Glutamatergic neuron (in vitro differentiated cells): ENCODE measurements at regions not wholly inside any gene's neighbourhood (a gene's known extent, or its start where the extent isn't known, plus 50 kb on each side); places are given as distances from the start of the nearest gene placed in this dataset.

Source experiments
- DNase-seq: peaks from one replicate; pipeline ENCODE4 v3.0.0; 2022
- H3K27ac Mint-ChIP-seq: one replicate; pipeline ENCODE4 v1.8.0; 2020; ENCODE audit warnings: mild to moderate bottlenecking, mixed read lengths, inconsistent platforms; ENCODE audit not compliant: unreplicated experiment
- H3K27me3 Mint-ChIP-seq: one replicate; pipeline ENCODE4 v1.8.0; 2020; ENCODE audit warnings: mild to moderate bottlenecking, moderate library complexity, mixed read lengths, inconsistent platforms; ENCODE audit not compliant: unreplicated experiment
- H3K36me3 Mint-ChIP-seq: one replicate; pipeline ENCODE4 v1.8.0; 2020; ENCODE audit warnings: mild to moderate bottlenecking, mixed read lengths, inconsistent platforms; ENCODE audit not compliant: unreplicated experiment
- H3K4me1 Mint-ChIP-seq: one replicate; pipeline ENCODE4 v1.8.0; 2020; ENCODE audit warnings: mild to moderate bottlenecking, low read depth, mixed read lengths, inconsistent platforms; ENCODE audit not compliant: unreplicated experiment
- H3K4me3 Mint-ChIP-seq: one replicate; pipeline ENCODE4 v1.8.0; 2020; ENCODE audit warnings: mild to moderate bottlenecking, mixed read lengths, inconsistent platforms; ENCODE audit not compliant: unreplicated experiment
- H3K9me3 Mint-ChIP-seq: one replicate; pipeline ENCODE4 v1.8.0; 2020; ENCODE audit warnings: mild to moderate bottlenecking, moderate library complexity, mixed read lengths, inconsistent platforms; ENCODE audit not compliant: unreplicated experiment
- TF ChIP-seq, protein P1 (sequence below): fragments of 200-600 bp; sonication (generic); IDR thresholded peaks from one replicate; pipeline ENCODE4 v1.5.0; 2021; ENCODE audit not compliant: partially characterized antibody, unreplicated experiment

DNA sequence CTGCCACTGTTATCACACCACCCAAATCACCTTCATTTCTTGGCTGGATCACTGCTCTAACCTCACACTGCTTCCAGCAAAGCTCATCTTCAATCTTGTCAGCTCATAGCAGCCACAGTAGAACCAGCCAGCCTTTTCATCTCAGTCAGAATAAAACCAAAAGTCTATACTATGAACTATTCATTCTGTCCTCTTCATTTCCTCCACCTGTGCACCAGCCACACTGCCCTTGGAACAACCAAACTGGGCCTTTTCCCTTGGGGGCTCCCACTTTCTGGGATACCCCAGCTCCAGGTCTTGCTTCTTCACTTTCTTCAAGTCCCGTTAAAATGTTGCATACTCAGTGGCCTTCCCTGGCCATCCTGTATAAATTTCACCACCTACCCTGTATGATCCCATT is 234.4 kb upstream of the DAAM1 start:
- Mint-ChIP-seq H3K36me3 (peaks cover 9% of the 10 kb centered on the region), H3K27me3 (no peaks in the 10 kb centered on the region), H3K4me1 (peaks cover 2% of the 10 kb centered on the region), H3K9me3 (peaks cover 4% of the 10 kb centered on the region), H3K4me3 (no peak overlapping the region), H3K27ac (no peak overlapping the region)
- TF ChIP-seq, protein P1, sequence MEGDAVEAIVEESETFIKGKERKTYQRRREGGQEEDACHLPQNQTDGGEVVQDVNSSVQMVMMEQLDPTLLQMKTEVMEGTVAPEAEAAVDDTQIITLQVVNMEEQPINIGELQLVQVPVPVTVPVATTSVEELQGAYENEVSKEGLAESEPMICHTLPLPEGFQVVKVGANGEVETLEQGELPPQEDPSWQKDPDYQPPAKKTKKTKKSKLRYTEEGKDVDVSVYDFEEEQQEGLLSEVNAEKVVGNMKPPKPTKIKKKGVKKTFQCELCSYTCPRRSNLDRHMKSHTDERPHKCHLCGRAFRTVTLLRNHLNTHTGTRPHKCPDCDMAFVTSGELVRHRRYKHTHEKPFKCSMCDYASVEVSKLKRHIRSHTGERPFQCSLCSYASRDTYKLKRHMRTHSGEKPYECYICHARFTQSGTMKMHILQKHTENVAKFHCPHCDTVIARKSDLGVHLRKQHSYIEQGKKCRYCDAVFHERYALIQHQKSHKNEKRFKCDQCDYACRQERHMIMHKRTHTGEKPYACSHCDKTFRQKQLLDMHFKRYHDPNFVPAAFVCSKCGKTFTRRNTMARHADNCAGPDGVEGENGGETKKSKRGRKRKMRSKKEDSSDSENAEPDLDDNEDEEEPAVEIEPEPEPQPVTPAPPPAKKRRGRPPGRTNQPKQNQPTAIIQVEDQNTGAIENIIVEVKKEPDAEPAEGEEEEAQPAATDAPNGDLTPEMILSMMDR, result no peak
- no peak for DNase-seq

GRCh38 chr14:58954901-58955861 is 233.3 kb upstream of the DAAM1 start:
- H3K36me3 Mint-ChIP-seq, result peaks cover 9% of the 10 kb centered on the region
- H3K4me1 Mint-ChIP-seq, result peaks cover 2% of the 10 kb centered on the region
- TF ChIP-seq, protein P1, result no peak
- H3K4me3 Mint-ChIP-seq, result no peak overlapping the region
- H3K27ac Mint-ChIP-seq, result no peak overlapping the region
- DNase-seq, result no peak
- no peaks in the 10 kb centered on the region for H3K27me3 Mint-ChIP-seq
- peaks cover 4% of the 10 kb centered on the region for H3K9me3 Mint-ChIP-seq

GRCh38 chr14:58961045-58961731 is 227.3 kb upstream of the DAAM1 start:
- peaks cover 4% of the 10 kb centered on the region for H3K36me3 Mint-ChIP-seq
- peaks cover 5% of the 10 kb centered on the region for H3K9me3 Mint-ChIP-seq
- H3K4me1 Mint-ChIP-seq, result peaks cover 6% of the 10 kb centered on the region
- H3K27ac Mint-ChIP-seq, result no peak overlapping the region
- no peaks in the 10 kb centered on the region for H3K27me3 Mint-ChIP-seq
- TF ChIP-seq, protein P1, result no peak
- no peak for DNase-seq
- no peak overlapping the region for H3K4me3 Mint-ChIP-seq

- DNase-seq, result no peak
- no peaks in the 10 kb centered on the region for H3K36me3 Mint-ChIP-seq
- no peak overlapping the region for H3K4me3 Mint-ChIP-seq
- no peak overlapping the region for H3K27ac Mint-ChIP-seq
- peaks cover 3% of the 10 kb centered on the region for H3K9me3 Mint-ChIP-seq
- H3K4me1 Mint-ChIP-seq, result peaks cover 6% of the 10 kb centered on the region
- H3K27me3 Mint-ChIP-seq, result no peaks in the 10 kb centered on the region
- TF ChIP-seq, protein P1, result no peak
These were observed 224.4 kb upstream of the DAAM1 start for GRCh38 chr14:58963873-58964597.
